Prostate gland (tissue), 2 donors: ENCODE measurements at regions not wholly inside any gene's neighbourhood (a gene's known extent, or its start where the extent isn't known, plus 50 kb on each side); places are given as distances from the start of the nearest gene placed in this dataset.

Experiments used
- DNase-seq: peaks from one replicate; pipeline ENCODE4 v3.0.0-alpha.2; 2019; ENCODE audit warnings: low spot score
- H3K27ac ChIP-seq, 2 donors: fragments of 200-600 bp; sonication (generic); 2 replicates each; pipeline ENCODE4 v1.5.1; 2017 to 2019
- H3K27me3 ChIP-seq: fragments of 200-600 bp; sonication (generic); replicated peaks from 2 replicates; pipeline ENCODE4 v1.5.1; 2019; ENCODE audit not compliant: insufficient read depth
- H3K36me3 ChIP-seq, 2 donors: fragments of 200-600 bp; sonication (generic); 1 replicate in 1 of 2; 2 replicates in 1 of 2; pipeline versions ENCODE4 v1.5.1 to v1.8.1; 2017 to 2019
- H3K4me1 ChIP-seq: fragments of 200-600 bp; sonication (generic); replicated peaks from 2 replicates; pipeline ENCODE4 v1.5.1; 2019
- H3K4me3 ChIP-seq, 2 donors: fragments of 200-600 bp; sonication (generic); 2 replicates each; pipeline ENCODE4 v1.5.1; 2017 to 2019
- H3K9me3 ChIP-seq: fragments of 200-600 bp; sonication (generic); 2 replicates; pipeline ENCODE4 v1.5.1; 2017
- POLR2A ChIP-seq: fragments of 450-650 bp; IDR thresholded peaks from one replicate; pipeline ENCODE4 v1.6.1; 2016; ENCODE audit warnings: antibody characterized with exemption, mild to moderate bottlenecking
- POLR2AphosphoS5 ChIP-seq: sonication (generic); formaldehyde crosslinking; IDR thresholded peaks from one replicate; pipeline ENCODE4 v1.6.1; 2017; ENCODE audit warnings: antibody characterized with exemption
- WGBS: methylation state at CpG from one replicate; pipeline ENCODE4 v1.1.5; 2018; 5-methylcytosine and 5-hydroxymethylcytosine counted together
- intact Hi-C: fragments of 100-400 bp; cut with DNase I; formaldehyde crosslinking; loops from one replicate; pipeline ENCODE4 v1.14.2; 2022
- TF ChIP-seq, protein P1 (sequence below), 4 experiments: fragments of 200-600 bp in 2 of 4; fragments of 450-650 bp in 2 of 4; sonication (generic) in 2 of 4; IDR thresholded peaks; 1 replicate in 3 of 4; 2 replicates in 1 of 4; pipeline ENCODE4 v1.5.1; 2016 to 2019; ENCODE audit warnings: antibody characterized with exemption in 4 of 4, mild to moderate bottlenecking in 2 of 4, moderate library complexity in 2 of 4

DNA sequence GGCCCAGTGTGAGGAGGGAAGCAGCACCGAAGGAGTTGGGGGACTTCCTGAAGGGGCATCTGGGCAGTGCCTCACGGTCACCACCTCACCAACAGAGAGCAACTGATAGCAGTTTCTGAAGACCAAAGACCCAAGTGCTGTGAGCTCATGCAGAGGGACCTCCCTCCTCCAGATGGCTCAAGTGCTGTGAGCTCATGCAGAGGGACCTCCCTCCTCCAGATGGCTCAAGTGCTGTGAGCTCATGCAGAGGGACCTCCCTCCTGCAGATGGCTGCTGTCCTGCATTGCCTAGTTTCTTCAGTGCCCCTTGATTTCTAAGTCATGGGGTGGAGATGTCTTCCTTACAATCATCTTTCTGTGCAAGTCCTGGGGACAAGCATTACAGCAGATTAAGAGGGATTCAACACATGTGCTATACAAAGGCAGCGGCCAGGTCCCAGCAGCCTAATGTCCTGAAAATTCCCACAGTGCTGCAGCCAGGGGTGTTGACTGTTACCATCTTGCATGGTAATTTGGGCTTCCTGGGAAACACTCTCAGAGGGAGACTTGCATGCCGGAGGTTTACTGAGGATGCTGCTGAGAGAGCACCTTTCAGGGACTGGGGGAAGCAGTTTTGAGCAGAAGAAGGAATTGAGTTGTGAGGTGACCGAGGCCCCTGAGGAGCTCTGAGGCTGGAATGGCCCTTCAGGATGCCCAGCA lies 409.3 kb downstream of the GALR1 start:
- Histone ChIP-seq H3K36me3 (no peaks in the 10 kb centered on the region), H3K9me3 (no peaks in the 10 kb centered on the region), H3K4me1 (no peaks in the 10 kb centered on the region), H3K27ac (no peak overlapping the region), H3K4me3 (no peak overlapping the region), H3K27me3 (no peaks in the 10 kb centered on the region)
- intact Hi-C loops, result no loop called here
- WGBS, result 84% methylated on average over 5 of the region's 5 CpGs
- DNase-seq, result no peak
- TF ChIP-seq, protein P1, sequence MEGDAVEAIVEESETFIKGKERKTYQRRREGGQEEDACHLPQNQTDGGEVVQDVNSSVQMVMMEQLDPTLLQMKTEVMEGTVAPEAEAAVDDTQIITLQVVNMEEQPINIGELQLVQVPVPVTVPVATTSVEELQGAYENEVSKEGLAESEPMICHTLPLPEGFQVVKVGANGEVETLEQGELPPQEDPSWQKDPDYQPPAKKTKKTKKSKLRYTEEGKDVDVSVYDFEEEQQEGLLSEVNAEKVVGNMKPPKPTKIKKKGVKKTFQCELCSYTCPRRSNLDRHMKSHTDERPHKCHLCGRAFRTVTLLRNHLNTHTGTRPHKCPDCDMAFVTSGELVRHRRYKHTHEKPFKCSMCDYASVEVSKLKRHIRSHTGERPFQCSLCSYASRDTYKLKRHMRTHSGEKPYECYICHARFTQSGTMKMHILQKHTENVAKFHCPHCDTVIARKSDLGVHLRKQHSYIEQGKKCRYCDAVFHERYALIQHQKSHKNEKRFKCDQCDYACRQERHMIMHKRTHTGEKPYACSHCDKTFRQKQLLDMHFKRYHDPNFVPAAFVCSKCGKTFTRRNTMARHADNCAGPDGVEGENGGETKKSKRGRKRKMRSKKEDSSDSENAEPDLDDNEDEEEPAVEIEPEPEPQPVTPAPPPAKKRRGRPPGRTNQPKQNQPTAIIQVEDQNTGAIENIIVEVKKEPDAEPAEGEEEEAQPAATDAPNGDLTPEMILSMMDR (IDR thresholded peaks at IDR 0.05), result no peak
- no peak for TF ChIP-seq POLR2AphosphoS5
- no peak for TF ChIP-seq POLR2A

DNA sequence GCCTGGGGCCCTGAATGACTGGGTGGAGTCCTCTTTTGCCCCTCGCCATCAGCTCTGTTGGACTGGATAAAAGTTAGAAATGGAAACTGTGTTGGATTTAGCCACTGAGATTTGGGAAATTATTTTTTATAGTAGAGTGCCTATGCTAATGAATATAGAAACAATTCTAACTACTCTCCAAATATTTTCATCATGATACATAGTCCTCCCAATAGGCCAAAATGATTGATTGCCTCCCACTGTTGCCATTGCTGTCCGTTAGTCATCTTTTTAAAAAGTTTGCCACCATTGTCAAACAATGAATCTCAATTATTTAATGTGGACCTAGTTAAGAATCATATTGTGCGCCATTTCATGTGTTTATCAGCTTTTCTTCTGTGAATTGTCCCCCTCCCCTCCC lies 417.0 kb downstream of the GALR1 start:
- no peak overlapping the region for H3K4me3 ChIP-seq
- DNase-seq, result no peak
- no peaks in the 10 kb centered on the region for H3K9me3 ChIP-seq
- no peak overlapping the region for H3K27ac ChIP-seq
- no peaks in the 10 kb centered on the region for H3K36me3 ChIP-seq
- H3K27me3 ChIP-seq, result no peaks in the 10 kb centered on the region
- H3K4me1 ChIP-seq, result no peaks in the 10 kb centered on the region
- intact Hi-C loops, result no loop called here
- TF ChIP-seq POLR2A (no peak), POLR2AphosphoS5 (no peak)
- TF ChIP-seq, protein P1 (IDR thresholded peaks at IDR 0.05), result no peak
- 87% methylated on average over 3 of the region's 3 CpGs for WGBS

GRCh38 chr18:77668219-77668618 lies 418.6 kb downstream of the GALR1 start:
- intact Hi-C loops, result no loop called here
- WGBS, result 75% methylated on average over 11 of the region's 26 CpGs

GRCh38 chr18:77669331-77669730 lies 419.7 kb downstream of the GALR1 start:
- Histone ChIP-seq H3K4me3 (no peak overlapping the region), H3K27ac (no peak overlapping the region), H3K36me3 (no peaks in the 10 kb centered on the region), H3K9me3 (no peaks in the 10 kb centered on the region), H3K27me3 (no peaks in the 10 kb centered on the region), H3K4me1 (no peaks in the 10 kb centered on the region)
- TF ChIP-seq, protein P1 (IDR thresholded peaks at IDR 0.05), result no peak
- no peak for TF ChIP-seq POLR2A
- TF ChIP-seq POLR2AphosphoS5, result no peak
- no peak for DNase-seq
- 76% methylated on average over 4 of the region's 4 CpGs for WGBS
- intact Hi-C loops, result no loop called here

More at GRCh38 chr18:77668219-77668618, 418.6 kb downstream of the GALR1 start:
- Histone ChIP-seq H3K36me3 (no peaks in the 10 kb centered on the region), H3K4me3 (no peak overlapping the region), H3K4me1 (no peaks in the 10 kb centered on the region), H3K27ac (no peak overlapping the region), H3K27me3 (no peaks in the 10 kb centered on the region), H3K9me3 (no peaks in the 10 kb centered on the region)
- TF ChIP-seq, protein P1 (IDR thresholded peaks at IDR 0.05), result no peak
- DNase-seq, result no peak

- Histone ChIP-seq H3K4me3 (no peak overlapping the region), H3K27me3 (no peaks in the 10 kb centered on the region), H3K36me3 (no peaks in the 10 kb centered on the region), H3K9me3 (no peaks in the 10 kb centered on the region), H3K4me1 (no peaks in the 10 kb centered on the region), H3K27ac (no peak overlapping the region)
- WGBS, result 45% methylated on average over 23 of the region's 23 CpGs
- DNase-seq, result no peak
- TF ChIP-seq POLR2A (no peak), POLR2AphosphoS5 (no peak)
- TF ChIP-seq, protein P1 (IDR thresholded peaks at IDR 0.05), result no peak
- intact Hi-C loops, result no loop called here
Observed at GRCh38 chr18:77671456-77672167, 422.0 kb downstream of the GALR1 start.
